Psoas muscle (tissue), 7 donors: ENCODE measurements at regions not wholly inside any gene's neighbourhood (a gene's known extent, or its start where the extent isn't known, plus 50 kb on each side); places are given as distances from the start of the nearest gene placed in this dataset.
"Not testable (repeated sequence)": the region's sequence is repeated elsewhere in the genome, so short reads cannot be mapped to it uniquely, and the experiment has no call there.

Experiments
- ATAC-seq, 4 donors: fragments of 200-7000 bp; cut with Tn5 transposase; one replicate each; pipeline ENCODE4 v1.9.1; 2020; ENCODE audit warnings: moderate library complexity in 3 of 4, mild to moderate bottlenecking in 2 of 4
- DNase-seq, 2 donors: peaks; one replicate each; pipeline ENCODE4 v3.0.0-alpha.2; 2020
- H3K27ac ChIP-seq: fragments of 200-600 bp; one replicate; pipeline ENCODE4 v1.8.0; 2022
- H3K27me3 ChIP-seq, 3 donors: fragments of 200-600 bp in 1 of 3; one replicate each; pipeline versions ENCODE4 v1.6.1 to v1.8.0; 2013 to 2022; ENCODE audit warnings: low read length in 2 of 3, mild to moderate bottlenecking in 2 of 3, moderate library complexity in 1 of 3; ENCODE audit not compliant: insufficient read depth in 3 of 3
- H3K36me3 ChIP-seq, 2 donors: fragments of 200-600 bp in 1 of 2; one replicate each; pipeline versions ENCODE4 v1.6.1 to v1.8.0; 2013 to 2022; ENCODE audit warnings: low read depth in 1 of 2, mild to moderate bottlenecking in 1 of 2, moderate library complexity in 1 of 2; ENCODE audit not compliant: insufficient read depth in 1 of 2
- H3K4me1 ChIP-seq: fragments of 200-600 bp; one replicate; pipeline ENCODE4 v1.8.0; 2022
- H3K4me3 ChIP-seq: fragments of 200-600 bp; one replicate; pipeline ENCODE4 v1.8.0; 2022; ENCODE audit warnings: mild to moderate bottlenecking
- H3K9me3 ChIP-seq: fragments of 200-600 bp; one replicate; pipeline ENCODE4 v1.8.0; 2022
- CTCF ChIP-seq: fragments of 200-600 bp; IDR thresholded peaks from one replicate; pipeline ENCODE4 v1.8.0; 2022; ENCODE audit warnings: antibody characterized with exemption
- WGBS, 3 donors: extraction: QIAGEN DNeasy Blood & Tissue Kit; methylation state at CpG; one replicate each; pipeline versions ENCODE4 v1.1.6 to v1.1.7; 2013; 5-methylcytosine and 5-hydroxymethylcytosine counted together
- intact Hi-C, 2 donors: fragments of 100-400 bp; cut with DNase I; formaldehyde crosslinking; loops; one replicate each; pipeline versions ENCODE4 v1.11.0 to v1.14.2; 2022
- donor health status: healthy with polysubstance abuse.
- donor health status: DM: no; HTN: no; CAD: no; lungs with moderate emphysema.
- donor health status: Bipolar disorder and iron deficiency.
- donor health status: healthy.
- donor health status: DM: yes; HTN: yes; CAD: no.
- donor health status: DM: no; HTN: no; CAD: no.
- donor health status: DM: yes; HTN: yes; CAD: no.

- DNase-seq (no peak), ATAC-seq (no peak)
- Histone ChIP-seq H3K36me3 (no peaks in the 10 kb centered on the region), H3K9me3 (no peaks in the 10 kb centered on the region), H3K4me3 (no peak overlapping the region), H3K4me1 (no peaks in the 10 kb centered on the region), H3K27me3 (no peaks in the 10 kb centered on the region), H3K27ac (no peak overlapping the region)
- 69 to 77% (median 73%) methylated on average over 2 of the region's 2 CpGs for WGBS, 3 donors
- intact Hi-C loops = no loop called here
- TF ChIP-seq CTCF = no peak
Observed at GRCh38 chr1:238913210-238913609, 473.2 kb upstream of the CHRM3 start.

- Histone ChIP-seq H3K36me3 (no peaks in the 10 kb centered on the region), H3K4me3 (no peak overlapping the region), H3K4me1 (no peaks in the 10 kb centered on the region), H3K27ac (no peak overlapping the region), H3K27me3 (no peaks in the 10 kb centered on the region), H3K9me3 (no peaks in the 10 kb centered on the region)
- TF ChIP-seq CTCF = no peak
- WGBS, 3 donors = 76 to 83% (median 80%) methylated on average over 1 of the region's 1 CpG
- intact Hi-C loops = no loop called here
- no peak for ATAC-seq
- no peak for DNase-seq
Observed at GRCh38 chr1:238912148-238912547, 474.2 kb upstream of the CHRM3 start.

DNA sequence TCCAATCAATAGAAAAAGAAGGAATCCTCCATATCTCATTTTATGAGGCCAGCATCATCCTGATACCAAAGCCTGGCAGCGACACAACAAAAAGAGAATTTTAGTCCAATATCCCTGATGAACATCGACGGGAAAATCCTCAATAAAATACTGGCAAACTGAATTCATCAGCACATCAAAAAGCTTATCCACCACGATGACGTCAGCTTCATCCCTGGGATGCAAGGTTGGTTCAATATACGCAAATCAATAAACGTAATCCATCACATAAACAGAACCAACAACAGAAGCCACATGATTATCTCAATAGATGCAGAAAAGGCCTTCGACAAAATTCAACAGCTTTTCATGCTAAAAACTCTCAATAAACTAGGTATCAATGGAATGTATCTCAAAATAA lies 483.6 kb upstream of the CHRM3 start:
- H3K36me3 ChIP-seq = not testable (repeated sequence)
- WGBS, 3 donors = 92 to 94% (median 93%) methylated on average over 8 of the region's 8 CpGs

GRCh38 chr1:238900334-238900865 lies 486.0 kb upstream of the CHRM3 start:
- WGBS, 3 donors = 87 to 90% (median 89%) methylated on average over 8 of the region's 8 CpGs
- intact Hi-C loops = no loop called here
- TF ChIP-seq CTCF = no peak
- H3K36me3 ChIP-seq = no peaks in the 10 kb centered on the region
- ATAC-seq = no peak
- no peak overlapping the region for H3K4me3 ChIP-seq
- H3K27ac ChIP-seq = no peak overlapping the region
- no peak for DNase-seq
- H3K9me3 ChIP-seq = peaks cover 4% of the 10 kb centered on the region
- no peaks in the 10 kb centered on the region for H3K27me3 ChIP-seq
- H3K4me1 ChIP-seq = no peaks in the 10 kb centered on the region

More for the DNA sequence above, 483.6 kb upstream of the CHRM3 start:
- H3K27ac ChIP-seq, H3K4me1 ChIP-seq, H3K9me3 ChIP-seq, ATAC-seq, H3K4me3 ChIP-seq, intact Hi-C loops, DNase-seq, H3K27me3 ChIP-seq: not testable (repeated sequence)

DNA sequence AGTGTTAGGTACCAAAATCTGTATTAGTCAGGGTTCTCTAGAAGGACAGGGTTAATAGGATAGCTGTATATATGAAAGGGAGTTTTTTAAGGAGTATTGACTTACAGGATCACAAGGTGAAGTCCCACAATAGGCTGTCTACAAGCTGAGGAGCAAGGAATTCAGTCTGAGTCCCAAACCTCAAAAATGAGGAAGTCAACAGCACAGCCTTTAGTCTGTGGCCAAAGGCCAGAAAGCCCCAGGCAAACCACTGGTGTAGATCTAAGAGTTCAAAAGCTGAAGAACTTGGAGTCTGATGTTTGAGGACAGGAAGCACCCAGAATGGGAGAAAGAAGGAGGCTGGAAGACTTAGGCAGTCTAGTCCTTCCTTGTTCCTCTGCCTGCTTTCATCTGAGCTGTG lies 487.5 kb upstream of the CHRM3 start:
- H3K4me3 ChIP-seq = no peak overlapping the region
- no peak overlapping the region for H3K27ac ChIP-seq
- no peaks in the 10 kb centered on the region for H3K9me3 ChIP-seq
- ATAC-seq = no peak
- no peak for DNase-seq
- TF ChIP-seq CTCF = no peak
- H3K36me3 ChIP-seq = no peaks in the 10 kb centered on the region
- intact Hi-C loops = no loop called here
- H3K4me1 ChIP-seq = no peaks in the 10 kb centered on the region
- H3K27me3 ChIP-seq = no peaks in the 10 kb centered on the region
